D721Med (cell line): ENCODE measurements at regions not wholly inside any gene's neighbourhood (a gene's known extent, or its start where the extent isn't known, plus 50 kb on each side); places are given as distances from the start of the nearest gene placed in this dataset.

Source experiments
- DNase-seq: peaks from one replicate; pipeline ENCODE4 v3.0.0; 2011; ENCODE audit warnings: low spot score; ENCODE audit not compliant: insufficient read length
- FAIRE-seq: peaks from 2 replicates; lab custom pipeline; 2011; peaks lifted over from hg19 to GRCh38; lab: Jason Lieb, UNC
- CTCF ChIP-seq: IDR thresholded peaks from 2 replicates; pipeline ENCODE4 v1.5.1; 2012; ENCODE audit warnings: mild to moderate bottlenecking, control low read depth; ENCODE audit not compliant: insufficient read depth; ENCODE audit errors: missing control alignments

- FAIRE-seq (no peak), DNase-seq (no peak)
- no peak for TF ChIP-seq CTCF
Observed at GRCh38 chr5:117183326-117183725, 608.7 kb upstream of the SEMA6A start.

GRCh38 chr5:117182104-117182503 lies 607.5 kb upstream of the SEMA6A start:
- no peak for TF ChIP-seq CTCF
- DNase-seq = no peak
- FAIRE-seq = no peak

GRCh38 chr5:117177302-117177701 lies 602.7 kb upstream of the SEMA6A start:
- no peak for TF ChIP-seq CTCF
- DNase-seq (no peak), FAIRE-seq (no peak)

GRCh38 chr5:117165068-117165467 lies 590.4 kb upstream of the SEMA6A start:
- TF ChIP-seq CTCF = no peak
- no peak for DNase-seq
- FAIRE-seq = no peak

- no peak for TF ChIP-seq CTCF
- FAIRE-seq (no peak), DNase-seq (no peak)
Observed at GRCh38 chr5:117161718-117162335, 587.2 kb upstream of the SEMA6A start.

GRCh38 chr5:117160391-117160790 lies 585.8 kb upstream of the SEMA6A start:
- no peak for TF ChIP-seq CTCF
- no peak for DNase-seq
- no peak for FAIRE-seq

GRCh38 chr5:117149312-117149711 lies 574.7 kb upstream of the SEMA6A start:
- DNase-seq (no peak), FAIRE-seq (no peak)
- no peak for TF ChIP-seq CTCF
